ENCODE measurements at regions not wholly inside any gene's neighbourhood (a gene's known extent, or its start where the extent isn't known, plus 50 kb on each side); places are given as distances from the start of the nearest gene placed in this dataset.

DNA sequence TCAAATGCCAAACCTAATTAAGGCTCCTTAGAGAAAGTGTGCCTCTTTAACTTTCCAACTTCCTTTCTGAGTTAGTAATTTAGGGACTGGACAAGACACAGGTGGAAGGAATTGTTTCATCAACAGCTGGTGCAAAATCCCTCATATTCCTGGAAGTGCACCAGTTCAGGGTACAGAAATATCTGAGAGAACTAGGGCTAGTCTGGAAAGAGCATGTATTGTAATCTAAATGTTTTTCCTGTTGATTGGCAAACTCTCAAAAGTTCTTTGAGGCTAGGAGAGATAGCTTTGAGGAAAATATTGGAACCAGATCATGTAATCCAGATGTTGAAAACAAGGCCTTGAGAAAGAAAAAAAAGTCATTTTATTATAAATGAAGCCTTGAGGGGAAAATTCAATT is 98.1 kb upstream of the C1GALT1C1 start:
- H3K79me2 ChIP-seq (ENCODE audit: insufficient read depth, low read depth): no peaks in the 10 kb centered on the region
- H3K36me3 ChIP-seq (ENCODE audit: insufficient read depth): no peaks in the 10 kb centered on the region
- TF ChIP-seq, protein P1, sequence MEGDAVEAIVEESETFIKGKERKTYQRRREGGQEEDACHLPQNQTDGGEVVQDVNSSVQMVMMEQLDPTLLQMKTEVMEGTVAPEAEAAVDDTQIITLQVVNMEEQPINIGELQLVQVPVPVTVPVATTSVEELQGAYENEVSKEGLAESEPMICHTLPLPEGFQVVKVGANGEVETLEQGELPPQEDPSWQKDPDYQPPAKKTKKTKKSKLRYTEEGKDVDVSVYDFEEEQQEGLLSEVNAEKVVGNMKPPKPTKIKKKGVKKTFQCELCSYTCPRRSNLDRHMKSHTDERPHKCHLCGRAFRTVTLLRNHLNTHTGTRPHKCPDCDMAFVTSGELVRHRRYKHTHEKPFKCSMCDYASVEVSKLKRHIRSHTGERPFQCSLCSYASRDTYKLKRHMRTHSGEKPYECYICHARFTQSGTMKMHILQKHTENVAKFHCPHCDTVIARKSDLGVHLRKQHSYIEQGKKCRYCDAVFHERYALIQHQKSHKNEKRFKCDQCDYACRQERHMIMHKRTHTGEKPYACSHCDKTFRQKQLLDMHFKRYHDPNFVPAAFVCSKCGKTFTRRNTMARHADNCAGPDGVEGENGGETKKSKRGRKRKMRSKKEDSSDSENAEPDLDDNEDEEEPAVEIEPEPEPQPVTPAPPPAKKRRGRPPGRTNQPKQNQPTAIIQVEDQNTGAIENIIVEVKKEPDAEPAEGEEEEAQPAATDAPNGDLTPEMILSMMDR (conservative IDR thresholded peaks at IDR 0.05; ENCODE audit: low read depth, low read length): no peak
- no peak overlapping the region for H2AFZ ChIP-seq (ENCODE audit: low read depth)
- no peak overlapping the region for H3K4me2 ChIP-seq
- H3K4me3 ChIP-seq (IDR thresholded peaks at IDR 0.05; ENCODE audit: insufficient read depth, low read depth, low read length): no peak overlapping the region
- H3K9ac ChIP-seq: no peak overlapping the region
- H3K27ac ChIP-seq: no peak overlapping the region
- H3K4me1 ChIP-seq (ENCODE audit: low read depth, poor library complexity, severe bottlenecking): no peaks in the 10 kb centered on the region
- H4K20me1 ChIP-seq (ENCODE audit: insufficient read depth): no peaks in the 10 kb centered on the region
- H3K27me3 ChIP-seq (ENCODE audit: insufficient read depth, low read depth): no peaks in the 10 kb centered on the region

DNA sequence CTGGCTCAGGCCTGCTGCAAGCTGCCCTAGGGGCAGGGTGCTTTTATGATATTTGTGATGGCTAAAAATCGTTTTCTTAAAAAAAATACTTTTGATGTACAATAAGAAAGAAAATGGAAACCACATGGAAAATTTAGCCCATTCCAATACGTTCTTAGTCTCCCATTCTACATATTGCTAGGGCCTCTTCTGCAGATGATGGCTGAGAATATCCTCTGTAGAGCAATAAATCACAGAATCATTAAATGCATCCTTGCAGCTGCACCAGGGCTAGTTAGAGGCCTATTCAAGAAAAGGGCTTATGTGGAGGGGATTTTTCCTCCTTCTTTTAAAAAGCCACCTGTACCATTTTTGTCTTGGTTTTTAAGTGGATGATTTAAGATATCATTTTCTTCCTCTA is 97.6 kb upstream of the C1GALT1C1 start:
- Histone ChIP-seq H3K9ac (no peak overlapping the region), H3K4me2 (no peak overlapping the region), H3K79me2 (ENCODE audit: insufficient read depth, low read depth) (no peaks in the 10 kb centered on the region), H3K27ac (no peak overlapping the region), H3K4me1 (ENCODE audit: low read depth, poor library complexity, severe bottlenecking) (no peaks in the 10 kb centered on the region), H3K36me3 (ENCODE audit: insufficient read depth) (no peaks in the 10 kb centered on the region), H2AFZ (ENCODE audit: low read depth) (no peak overlapping the region), H3K27me3 (ENCODE audit: insufficient read depth, low read depth) (no peaks in the 10 kb centered on the region), H4K20me1 (ENCODE audit: insufficient read depth) (no peaks in the 10 kb centered on the region), H3K4me3 (IDR thresholded peaks at IDR 0.05; ENCODE audit: insufficient read depth, low read depth, low read length) (no peak overlapping the region)
- TF ChIP-seq, protein P1 (conservative IDR thresholded peaks at IDR 0.05; ENCODE audit: low read depth, low read length): no peak

DNA sequence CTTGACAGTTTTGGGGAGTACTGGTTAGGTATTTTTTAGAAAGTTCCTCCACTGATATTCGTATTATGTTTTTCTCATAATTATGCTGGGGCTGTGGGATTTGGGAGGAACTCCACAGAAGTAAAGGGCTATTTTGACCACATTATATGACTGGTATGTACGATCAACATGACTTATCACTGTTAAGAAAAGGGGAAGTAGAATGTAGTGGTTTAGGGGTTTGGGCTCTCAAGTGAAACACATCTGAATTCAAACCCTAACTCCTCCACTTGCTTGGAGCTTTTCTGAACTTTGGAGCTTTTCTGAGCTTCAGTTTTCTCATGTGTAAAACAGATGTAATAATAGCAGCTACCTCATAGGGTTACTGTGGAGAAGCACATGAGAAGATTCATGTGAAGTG is 96.4 kb upstream of the C1GALT1C1 start:
- Histone ChIP-seq H3K27me3 (ENCODE audit: insufficient read depth, low read depth) (no peaks in the 10 kb centered on the region), H3K79me2 (ENCODE audit: insufficient read depth, low read depth) (no peaks in the 10 kb centered on the region), H2AFZ (ENCODE audit: low read depth) (no peak overlapping the region), H3K36me3 (ENCODE audit: insufficient read depth) (no peaks in the 10 kb centered on the region), H3K4me1 (ENCODE audit: low read depth, poor library complexity, severe bottlenecking) (no peaks in the 10 kb centered on the region), H3K4me2 (no peak overlapping the region), H3K4me3 (IDR thresholded peaks at IDR 0.05; ENCODE audit: insufficient read depth, low read depth, low read length) (no peak overlapping the region), H3K9ac (no peak overlapping the region), H3K27ac (no peak overlapping the region), H4K20me1 (ENCODE audit: insufficient read depth) (no peaks in the 10 kb centered on the region)
- TF ChIP-seq, protein P1 (conservative IDR thresholded peaks at IDR 0.05; ENCODE audit: low read depth, low read length): no peak

DNA sequence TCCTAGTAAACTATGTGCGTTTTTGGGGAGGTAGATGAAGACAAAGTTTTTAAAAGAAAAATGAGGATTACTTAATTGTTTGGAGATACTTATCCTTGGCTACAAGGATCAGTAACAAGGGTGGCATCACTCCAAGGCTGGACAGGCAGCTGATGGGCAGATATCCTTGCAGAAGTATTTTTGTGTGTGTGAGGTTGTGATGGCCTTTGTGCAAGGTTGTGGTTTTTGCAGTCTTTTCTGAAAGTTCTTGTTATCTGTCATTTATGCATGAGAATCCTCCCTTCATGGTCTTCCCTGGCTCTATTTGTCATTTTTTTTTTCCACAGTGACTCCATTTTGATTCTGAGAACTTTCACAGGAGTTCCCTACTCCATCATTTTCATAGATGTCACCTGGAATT is 96.0 kb upstream of the C1GALT1C1 start:
- H3K36me3 ChIP-seq (ENCODE audit: insufficient read depth): no peaks in the 10 kb centered on the region
- H3K79me2 ChIP-seq (ENCODE audit: insufficient read depth, low read depth): no peaks in the 10 kb centered on the region
- no peaks in the 10 kb centered on the region for H3K27me3 ChIP-seq (ENCODE audit: insufficient read depth, low read depth)
- H3K4me3 ChIP-seq (IDR thresholded peaks at IDR 0.05; ENCODE audit: insufficient read depth, low read depth, low read length): no peak overlapping the region
- H3K4me1 ChIP-seq (ENCODE audit: low read depth, poor library complexity, severe bottlenecking): no peaks in the 10 kb centered on the region
- H3K27ac ChIP-seq: no peak overlapping the region
- H3K4me2 ChIP-seq: no peak overlapping the region
- no peak overlapping the region for H3K9ac ChIP-seq
- TF ChIP-seq, protein P1 (conservative IDR thresholded peaks at IDR 0.05; ENCODE audit: low read depth, low read length): no peak
- no peaks in the 10 kb centered on the region for H4K20me1 ChIP-seq (ENCODE audit: insufficient read depth)
- no peak overlapping the region for H2AFZ ChIP-seq (ENCODE audit: low read depth)

DNA sequence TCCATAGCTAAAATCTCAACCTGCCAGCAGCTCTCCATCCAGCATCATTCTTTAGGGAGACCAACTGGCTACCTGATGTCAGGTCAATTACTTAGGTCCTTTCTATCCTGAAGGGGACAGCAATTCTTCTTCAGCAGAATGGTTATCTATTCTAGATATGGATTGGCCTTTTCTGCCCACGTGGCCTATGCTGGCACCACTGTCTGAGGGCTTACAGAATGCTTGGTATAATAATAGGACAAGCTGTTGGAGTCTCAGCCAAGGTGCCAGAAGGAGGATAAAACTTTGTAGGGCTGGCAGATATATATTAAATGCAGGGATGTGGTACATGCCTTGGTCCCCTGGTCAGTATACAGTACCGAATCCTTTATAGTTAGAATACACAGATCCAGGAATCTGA is 89.8 kb upstream of the C1GALT1C1 start:
- Histone ChIP-seq H3K4me3 (IDR thresholded peaks at IDR 0.05; ENCODE audit: insufficient read depth, low read depth, low read length) (no peak overlapping the region), H4K20me1 (ENCODE audit: insufficient read depth) (no peaks in the 10 kb centered on the region), H3K4me2 (no peak overlapping the region), H3K27me3 (ENCODE audit: insufficient read depth, low read depth) (no peaks in the 10 kb centered on the region), H3K36me3 (ENCODE audit: insufficient read depth) (no peaks in the 10 kb centered on the region), H3K79me2 (ENCODE audit: insufficient read depth, low read depth) (no peaks in the 10 kb centered on the region), H2AFZ (ENCODE audit: low read depth) (no peak overlapping the region), H3K27ac (no peak overlapping the region), H3K9ac (no peak overlapping the region), H3K4me1 (ENCODE audit: low read depth, poor library complexity, severe bottlenecking) (no peaks in the 10 kb centered on the region)
- TF ChIP-seq, protein P1 (conservative IDR thresholded peaks at IDR 0.05; ENCODE audit: low read depth, low read length): no peak

All from KMS-11 (cell line).